Prostate gland (tissue), 2 donors: ENCODE measurements at regions not wholly inside any gene's neighbourhood (a gene's known extent, or its start where the extent isn't known, plus 50 kb on each side); places are given as distances from the start of the nearest gene placed in this dataset.

ENCODE experiments used
- DNase-seq: peaks from one replicate; pipeline ENCODE4 v3.0.0-alpha.2; 2019; ENCODE audit warnings: low spot score
- H3K27ac ChIP-seq, 2 donors: fragments of 200-600 bp; sonication (generic); 2 replicates each; pipeline ENCODE4 v1.5.1; 2017 to 2019
- H3K27me3 ChIP-seq: fragments of 200-600 bp; sonication (generic); replicated peaks from 2 replicates; pipeline ENCODE4 v1.5.1; 2019; ENCODE audit not compliant: insufficient read depth
- H3K36me3 ChIP-seq, 2 donors: fragments of 200-600 bp; sonication (generic); 1 replicate in 1 of 2; 2 replicates in 1 of 2; pipeline versions ENCODE4 v1.5.1 to v1.8.1; 2017 to 2019
- H3K4me1 ChIP-seq: fragments of 200-600 bp; sonication (generic); replicated peaks from 2 replicates; pipeline ENCODE4 v1.5.1; 2019
- H3K4me3 ChIP-seq, 2 donors: fragments of 200-600 bp; sonication (generic); 2 replicates each; pipeline ENCODE4 v1.5.1; 2017 to 2019
- H3K9me3 ChIP-seq: fragments of 200-600 bp; sonication (generic); 2 replicates; pipeline ENCODE4 v1.5.1; 2017
- CTCF ChIP-seq, 4 experiments: fragments of 200-600 bp in 2 of 4; fragments of 450-650 bp in 2 of 4; sonication (generic) in 2 of 4; IDR thresholded peaks; 1 replicate in 3 of 4; 2 replicates in 1 of 4; pipeline ENCODE4 v1.5.1; 2016 to 2019; ENCODE audit warnings: antibody characterized with exemption in 4 of 4, mild to moderate bottlenecking in 2 of 4, moderate library complexity in 2 of 4
- POLR2A ChIP-seq: fragments of 450-650 bp; IDR thresholded peaks from one replicate; pipeline ENCODE4 v1.6.1; 2016; ENCODE audit warnings: antibody characterized with exemption, mild to moderate bottlenecking
- POLR2AphosphoS5 ChIP-seq: sonication (generic); formaldehyde crosslinking; IDR thresholded peaks from one replicate; pipeline ENCODE4 v1.6.1; 2017; ENCODE audit warnings: antibody characterized with exemption
- WGBS: methylation state at CpG from one replicate; pipeline ENCODE4 v1.1.5; 2018; 5-methylcytosine and 5-hydroxymethylcytosine counted together
- intact Hi-C: fragments of 100-400 bp; cut with DNase I; formaldehyde crosslinking; loops from one replicate; pipeline ENCODE4 v1.14.2; 2022

- no peak overlapping the region for H3K27ac ChIP-seq
- intact Hi-C loops = no loop called here
- no peaks in the 10 kb centered on the region for H3K27me3 ChIP-seq
- no peaks in the 10 kb centered on the region for H3K4me1 ChIP-seq
- H3K36me3 ChIP-seq = no peaks in the 10 kb centered on the region
- no peak for TF ChIP-seq CTCF (IDR thresholded peaks at IDR 0.05)
- TF ChIP-seq POLR2AphosphoS5 = no peak
- no peak for TF ChIP-seq POLR2A
- WGBS = 32% methylated on average over 1 of the region's 1 CpG
- no peak for DNase-seq
- no peak overlapping the region for H3K4me3 ChIP-seq
- no peaks in the 10 kb centered on the region for H3K9me3 ChIP-seq
Observed at GRCh38 chr1:96372881-96373280, 348.7 kb upstream of the PTBP2 start.

GRCh38 chr1:96374076-96374762 lies 347.4 kb upstream of the PTBP2 start:
- intact Hi-C loops = no loop called here

GRCh38 chr1:96376846-96377245 lies 344.7 kb upstream of the PTBP2 start:
- 47% methylated on average over 1 of the region's 1 CpG for WGBS
- TF ChIP-seq CTCF (IDR thresholded peaks at IDR 0.05) = no peak
- no peak for TF ChIP-seq POLR2A
- no peak for TF ChIP-seq POLR2AphosphoS5
- H3K4me1 ChIP-seq = no peaks in the 10 kb centered on the region
- no peak overlapping the region for H3K27ac ChIP-seq
- no peak for DNase-seq
- no peaks in the 10 kb centered on the region for H3K36me3 ChIP-seq
- no peaks in the 10 kb centered on the region for H3K27me3 ChIP-seq
- intact Hi-C loops = no loop called here
- no peaks in the 10 kb centered on the region for H3K9me3 ChIP-seq
- no peak overlapping the region for H3K4me3 ChIP-seq

More at GRCh38 chr1:96374076-96374762, 347.4 kb upstream of the PTBP2 start:
- H3K9me3 ChIP-seq = no peaks in the 10 kb centered on the region
- no peaks in the 10 kb centered on the region for H3K27me3 ChIP-seq
- H3K27ac ChIP-seq = no peak overlapping the region
- no peak overlapping the region for H3K4me3 ChIP-seq
- no peak for DNase-seq
- H3K4me1 ChIP-seq = no peaks in the 10 kb centered on the region
- H3K36me3 ChIP-seq = no peaks in the 10 kb centered on the region
- 92% methylated on average over 1 of the region's 1 CpG for WGBS
- TF ChIP-seq POLR2AphosphoS5 = no peak
- TF ChIP-seq POLR2A = no peak
- TF ChIP-seq CTCF (IDR thresholded peaks at IDR 0.05) = no peak

- Histone ChIP-seq H3K4me3 (no peak overlapping the region), H3K4me1 (no peaks in the 10 kb centered on the region), H3K27me3 (no peaks in the 10 kb centered on the region), H3K9me3 (no peaks in the 10 kb centered on the region), H3K27ac (no peak overlapping the region), H3K36me3 (no peaks in the 10 kb centered on the region)
- WGBS = 87% methylated on average over 2 of the region's 2 CpGs
- DNase-seq = no peak
- TF ChIP-seq CTCF (IDR thresholded peaks at IDR 0.05) (no peak), POLR2A (no peak), POLR2AphosphoS5 (no peak)
- intact Hi-C loops = no loop called here
Observed at GRCh38 chr1:96384611-96385010, 337.0 kb upstream of the PTBP2 start.

GRCh38 chr1:96387785-96388184 lies 333.8 kb upstream of the PTBP2 start:
- no peaks in the 10 kb centered on the region for H3K4me1 ChIP-seq
- TF ChIP-seq CTCF (IDR thresholded peaks at IDR 0.05) (no peak), POLR2A (no peak), POLR2AphosphoS5 (no peak)
- H3K9me3 ChIP-seq = no peaks in the 10 kb centered on the region
- 89% methylated on average over 3 of the region's 3 CpGs for WGBS
- no peak overlapping the region for H3K27ac ChIP-seq
- intact Hi-C loops = no loop called here
- H3K27me3 ChIP-seq = no peaks in the 10 kb centered on the region
- no peaks in the 10 kb centered on the region for H3K36me3 ChIP-seq
- H3K4me3 ChIP-seq = no peak overlapping the region
- no peak for DNase-seq
